GM23338 (cell line): ENCODE measurements at regions not wholly inside any gene's neighbourhood (a gene's known extent, or its start where the extent isn't known, plus 50 kb on each side); places are given as distances from the start of the nearest gene placed in this dataset.

Source experiments
- EZH2 ChIP-seq: fragments of 200-600 bp; sonication (generic); IDR thresholded peaks from one replicate; pipeline ENCODE4 v1.8.0; 2017; ENCODE audit warnings: antibody characterized with exemption, mild to moderate bottlenecking, low read depth; ENCODE audit not compliant: unreplicated experiment
- POLR2AphosphoS5 ChIP-seq: IDR thresholded peaks from 2 replicates; pipeline ENCODE4 v1.6.1; 2016; ENCODE audit warnings: antibody characterized with exemption, low read depth
- TF ChIP-seq, protein P1 (sequence below), 2 experiments: fragments of 200-600 bp in 1 of 2; sonication (generic) in 1 of 2; conservative IDR thresholded peaks; 2 replicates each; pipeline versions ENCODE4 v1.5.1 to v1.6.1; 2016 to 2017; ENCODE audit warnings: antibody characterized with exemption in 2 of 2, low read depth in 2 of 2, mild to moderate bottlenecking in 2 of 2, moderate library complexity in 1 of 2

- TF ChIP-seq, protein P1, sequence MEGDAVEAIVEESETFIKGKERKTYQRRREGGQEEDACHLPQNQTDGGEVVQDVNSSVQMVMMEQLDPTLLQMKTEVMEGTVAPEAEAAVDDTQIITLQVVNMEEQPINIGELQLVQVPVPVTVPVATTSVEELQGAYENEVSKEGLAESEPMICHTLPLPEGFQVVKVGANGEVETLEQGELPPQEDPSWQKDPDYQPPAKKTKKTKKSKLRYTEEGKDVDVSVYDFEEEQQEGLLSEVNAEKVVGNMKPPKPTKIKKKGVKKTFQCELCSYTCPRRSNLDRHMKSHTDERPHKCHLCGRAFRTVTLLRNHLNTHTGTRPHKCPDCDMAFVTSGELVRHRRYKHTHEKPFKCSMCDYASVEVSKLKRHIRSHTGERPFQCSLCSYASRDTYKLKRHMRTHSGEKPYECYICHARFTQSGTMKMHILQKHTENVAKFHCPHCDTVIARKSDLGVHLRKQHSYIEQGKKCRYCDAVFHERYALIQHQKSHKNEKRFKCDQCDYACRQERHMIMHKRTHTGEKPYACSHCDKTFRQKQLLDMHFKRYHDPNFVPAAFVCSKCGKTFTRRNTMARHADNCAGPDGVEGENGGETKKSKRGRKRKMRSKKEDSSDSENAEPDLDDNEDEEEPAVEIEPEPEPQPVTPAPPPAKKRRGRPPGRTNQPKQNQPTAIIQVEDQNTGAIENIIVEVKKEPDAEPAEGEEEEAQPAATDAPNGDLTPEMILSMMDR (conservative IDR thresholded peaks at IDR 0.05; ENCODE audit: low read depth in 2 of 2) = no peak
- no peak for TF ChIP-seq POLR2AphosphoS5
- no peak for TF ChIP-seq EZH2
These were observed 169.2 kb downstream of the LPIN1 start for GRCh38 chr2:11915650-11916049.
